ENCODE measurements at regions not wholly inside any gene's neighbourhood (a gene's known extent, or its start where the extent isn't known, plus 50 kb on each side); places are given as distances from the start of the nearest gene placed in this dataset.

- H3K36me3 ChIP-seq (replicated peaks; ENCODE audit: insufficient read depth, low read depth), result no peaks in the 10 kb centered on the region
- H4K20me1 ChIP-seq (ENCODE audit: insufficient read depth, poor library complexity, severe bottlenecking), result no peaks in the 10 kb centered on the region
- H3K9me2 ChIP-seq (replicated peaks; ENCODE audit: insufficient read depth), result no peaks in the 10 kb centered on the region
- no peak overlapping the region for H3K4me3 ChIP-seq
- no peaks in the 10 kb centered on the region for H3K4me1 ChIP-seq (ENCODE audit: insufficient read depth)
- no peak overlapping the region for H3K27ac ChIP-seq
- H3K79me2 ChIP-seq, result no peaks in the 10 kb centered on the region
- no peaks in the 10 kb centered on the region for H3K9me3 ChIP-seq (ENCODE audit: low read depth)
- no peak for DNase-seq (ENCODE audit: low spot score)
- no peaks in the 10 kb centered on the region for H3K27me3 ChIP-seq
- TF ChIP-seq EZH2phosphoT487 (IDR thresholded peaks at IDR 0.05; ENCODE audit: low read depth, severe bottlenecking, unreplicated experiment) (no peak), CTCF (IDR thresholded peaks at IDR 0.05; ENCODE audit: poor library complexity) (no peak), EZH2 (IDR thresholded peaks at IDR 0.05; ENCODE audit: borderline replicate concordance) (no peak)
- H3K4me2 ChIP-seq, result no peak overlapping the region
- H2AFZ ChIP-seq, result no peak overlapping the region
Observed at GRCh38 chr13:90477216-90477615, 870.3 kb upstream of the MIR17HG start.

- no peaks in the 10 kb centered on the region for H3K9me3 ChIP-seq (ENCODE audit: low read depth)
- H3K9me2 ChIP-seq (replicated peaks; ENCODE audit: insufficient read depth), result no peaks in the 10 kb centered on the region
- no peak overlapping the region for H3K4me2 ChIP-seq
- no peak for TF ChIP-seq CTCF (IDR thresholded peaks at IDR 0.05; ENCODE audit: poor library complexity)
- no peak for TF ChIP-seq EZH2phosphoT487 (IDR thresholded peaks at IDR 0.05; ENCODE audit: low read depth, severe bottlenecking, unreplicated experiment)
- no peak for TF ChIP-seq EZH2 (IDR thresholded peaks at IDR 0.05; ENCODE audit: borderline replicate concordance)
- H3K27me3 ChIP-seq, result no peaks in the 10 kb centered on the region
- no peak overlapping the region for H2AFZ ChIP-seq
- H4K20me1 ChIP-seq (ENCODE audit: insufficient read depth, poor library complexity, severe bottlenecking), result no peaks in the 10 kb centered on the region
- H3K27ac ChIP-seq, result no peak overlapping the region
- no peaks in the 10 kb centered on the region for H3K79me2 ChIP-seq
- H3K4me1 ChIP-seq (ENCODE audit: insufficient read depth), result no peaks in the 10 kb centered on the region
- DNase-seq (ENCODE audit: low spot score), result no peak
- no peak overlapping the region for H3K4me3 ChIP-seq
- no peaks in the 10 kb centered on the region for H3K36me3 ChIP-seq (replicated peaks; ENCODE audit: insufficient read depth, low read depth)
- 100% methylated on average over 1 of the region's 1 CpG for WGBS (ENCODE audit: low lambda C conversion rate, missing lambda C conversion rate)
Observed at GRCh38 chr13:90483906-90484305, 863.6 kb upstream of the MIR17HG start.

- no peaks in the 10 kb centered on the region for H3K36me3 ChIP-seq (replicated peaks; ENCODE audit: insufficient read depth, low read depth)
- no peaks in the 10 kb centered on the region for H4K20me1 ChIP-seq (ENCODE audit: insufficient read depth, poor library complexity, severe bottlenecking)
- TF ChIP-seq CTCF (IDR thresholded peaks at IDR 0.05; ENCODE audit: poor library complexity) (no peak), EZH2phosphoT487 (IDR thresholded peaks at IDR 0.05; ENCODE audit: low read depth, severe bottlenecking, unreplicated experiment) (no peak), EZH2 (IDR thresholded peaks at IDR 0.05; ENCODE audit: borderline replicate concordance) (no peak)
- no peaks in the 10 kb centered on the region for H3K9me3 ChIP-seq (ENCODE audit: low read depth)
- no peaks in the 10 kb centered on the region for H3K4me1 ChIP-seq (ENCODE audit: insufficient read depth)
- no peaks in the 10 kb centered on the region for H3K27me3 ChIP-seq
- no peaks in the 10 kb centered on the region for H3K79me2 ChIP-seq
- H3K4me3 ChIP-seq, result no peak overlapping the region
- DNase-seq (ENCODE audit: low spot score), result no peak
- no peak overlapping the region for H3K4me2 ChIP-seq
- no peaks in the 10 kb centered on the region for H3K9me2 ChIP-seq (replicated peaks; ENCODE audit: insufficient read depth)
- no peak overlapping the region for H3K27ac ChIP-seq
- H2AFZ ChIP-seq, result no peak overlapping the region
Observed at GRCh38 chr13:90485436-90485835, 862.1 kb upstream of the MIR17HG start.

- Histone ChIP-seq H2AFZ (no peak overlapping the region), H3K36me3 (replicated peaks; ENCODE audit: insufficient read depth, low read depth) (no peaks in the 10 kb centered on the region), H3K4me3 (no peak overlapping the region), H3K79me2 (no peaks in the 10 kb centered on the region), H3K27me3 (no peaks in the 10 kb centered on the region), H3K4me2 (no peak overlapping the region), H3K4me1 (ENCODE audit: insufficient read depth) (no peaks in the 10 kb centered on the region), H3K9me3 (ENCODE audit: low read depth) (no peaks in the 10 kb centered on the region), H4K20me1 (ENCODE audit: insufficient read depth, poor library complexity, severe bottlenecking) (no peaks in the 10 kb centered on the region), H3K27ac (no peak overlapping the region), H3K9me2 (replicated peaks; ENCODE audit: insufficient read depth) (no peaks in the 10 kb centered on the region)
- no peak for DNase-seq (ENCODE audit: low spot score)
- 83% methylated on average over 2 of the region's 2 CpGs for WGBS (ENCODE audit: low lambda C conversion rate, missing lambda C conversion rate)
- TF ChIP-seq EZH2 (IDR thresholded peaks at IDR 0.05; ENCODE audit: borderline replicate concordance), result no peak
- no peak for TF ChIP-seq EZH2phosphoT487 (IDR thresholded peaks at IDR 0.05; ENCODE audit: low read depth, severe bottlenecking, unreplicated experiment)
- no peak for TF ChIP-seq CTCF (IDR thresholded peaks at IDR 0.05; ENCODE audit: poor library complexity)
Observed at GRCh38 chr13:90492872-90493271, 854.6 kb upstream of the MIR17HG start.
